ENCODE measurements at regions not wholly inside any gene's neighbourhood (a gene's known extent, or its start where the extent isn't known, plus 50 kb on each side); places are given as distances from the start of the nearest gene placed in this dataset.
"Not testable (repeated sequence)": the region's sequence is repeated elsewhere in the genome, so short reads cannot be mapped to it uniquely, and the experiment has no call there.

DNA sequence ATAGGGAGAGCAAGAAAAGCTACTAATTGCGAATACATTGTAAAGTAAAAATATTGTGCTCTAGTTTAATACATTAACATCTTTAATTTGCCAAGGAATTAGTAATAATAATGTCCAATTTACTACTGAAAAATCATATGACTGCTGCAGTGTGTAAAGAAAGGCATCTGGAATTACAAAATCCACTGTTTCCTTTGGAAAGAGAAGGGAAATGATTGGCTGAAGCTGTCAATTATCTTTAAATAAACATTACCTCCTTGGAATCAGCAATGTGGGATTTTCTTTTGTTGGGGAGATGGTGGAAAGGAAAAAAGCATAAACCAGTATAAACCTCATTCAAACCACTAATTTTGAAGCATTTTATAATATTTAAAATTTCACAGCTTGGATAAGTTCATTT is 276.0 kb downstream of the MAP2K6 start:
- peaks cover 0 to 7% (median 0%) of the 10 kb centered on the region in 4 donors for H3K4me1 ChIP-seq
- DNase-seq, result no peak
- no peak overlapping the region for H3K4me3 ChIP-seq
- intact Hi-C loops (cut with DNase I), result no loop called here
- no peaks in the 10 kb centered on the region for H3K9me3 ChIP-seq
- H3K27ac ChIP-seq, result no peak overlapping the region
- TF ChIP-seq POLR2A (IDR thresholded peaks at IDR 0.05), result no peak
- TF ChIP-seq, protein P1, sequence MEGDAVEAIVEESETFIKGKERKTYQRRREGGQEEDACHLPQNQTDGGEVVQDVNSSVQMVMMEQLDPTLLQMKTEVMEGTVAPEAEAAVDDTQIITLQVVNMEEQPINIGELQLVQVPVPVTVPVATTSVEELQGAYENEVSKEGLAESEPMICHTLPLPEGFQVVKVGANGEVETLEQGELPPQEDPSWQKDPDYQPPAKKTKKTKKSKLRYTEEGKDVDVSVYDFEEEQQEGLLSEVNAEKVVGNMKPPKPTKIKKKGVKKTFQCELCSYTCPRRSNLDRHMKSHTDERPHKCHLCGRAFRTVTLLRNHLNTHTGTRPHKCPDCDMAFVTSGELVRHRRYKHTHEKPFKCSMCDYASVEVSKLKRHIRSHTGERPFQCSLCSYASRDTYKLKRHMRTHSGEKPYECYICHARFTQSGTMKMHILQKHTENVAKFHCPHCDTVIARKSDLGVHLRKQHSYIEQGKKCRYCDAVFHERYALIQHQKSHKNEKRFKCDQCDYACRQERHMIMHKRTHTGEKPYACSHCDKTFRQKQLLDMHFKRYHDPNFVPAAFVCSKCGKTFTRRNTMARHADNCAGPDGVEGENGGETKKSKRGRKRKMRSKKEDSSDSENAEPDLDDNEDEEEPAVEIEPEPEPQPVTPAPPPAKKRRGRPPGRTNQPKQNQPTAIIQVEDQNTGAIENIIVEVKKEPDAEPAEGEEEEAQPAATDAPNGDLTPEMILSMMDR (IDR thresholded peaks at IDR 0.05), result no peak
- H3K36me3 ChIP-seq, result no peaks in the 10 kb centered on the region
- H3K27me3 ChIP-seq, result no peaks in the 10 kb centered on the region
- WGBS (ENCODE audit: insufficient coverage, low coverage, low lambda C conversion rate, missing lambda C conversion rate), result 81% methylated on average over 1 of the region's 1 CpG
- ATAC-seq, result no peak

DNA sequence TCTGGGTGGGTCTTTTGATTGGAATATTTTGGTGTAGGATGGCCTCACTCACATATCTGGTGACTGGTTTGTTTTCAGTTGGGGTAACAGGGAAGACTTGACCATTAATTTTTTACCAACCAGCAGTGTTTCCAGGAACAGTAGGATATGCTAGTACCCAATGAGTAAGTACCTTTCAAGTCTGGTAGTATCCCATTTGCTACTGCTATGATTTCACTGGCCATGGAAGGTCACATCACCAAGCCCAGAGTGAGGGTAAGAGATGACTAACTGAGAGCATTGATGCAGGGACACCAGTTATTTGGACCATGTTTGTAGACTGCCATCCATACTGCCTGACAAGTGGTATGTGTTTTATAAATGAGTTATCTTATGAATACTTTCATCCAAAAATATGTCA is 277.7 kb downstream of the MAP2K6 start:
- Histone ChIP-seq H3K36me3 (no peaks in the 10 kb centered on the region), H3K4me1 (peaks cover 0 to 7% (median 0%) of the 10 kb centered on the region in 4 donors), H3K4me3 (no peak overlapping the region), H3K27me3 (no peaks in the 10 kb centered on the region), H3K27ac (no peak overlapping the region), H3K9me3 (no peaks in the 10 kb centered on the region)
- no peak for ATAC-seq
- intact Hi-C loops (cut with DNase I), result no loop called here
- TF ChIP-seq, protein P1 (IDR thresholded peaks at IDR 0.05), result no peak
- no peak for TF ChIP-seq POLR2A (IDR thresholded peaks at IDR 0.05)
- DNase-seq, result no peak

DNA sequence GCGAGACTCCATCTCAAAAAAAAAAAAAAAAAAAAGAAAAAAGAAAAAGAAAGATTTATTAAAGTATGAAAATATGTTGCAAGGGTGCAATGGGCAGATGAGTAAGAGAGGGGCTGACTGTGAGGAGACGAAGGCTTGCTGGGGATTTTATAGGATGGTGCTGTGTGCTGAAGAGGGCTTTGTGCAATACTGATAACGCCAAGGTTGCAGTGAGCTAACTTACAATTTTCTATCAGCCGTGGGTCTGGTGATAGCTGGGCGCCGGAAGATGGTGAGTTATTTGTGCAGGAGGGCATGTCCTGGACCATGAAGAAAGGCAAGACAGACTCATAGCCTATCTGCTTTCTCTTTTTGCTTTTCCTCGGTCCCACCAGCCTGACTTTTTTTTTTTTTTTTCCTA is 281.1 kb downstream of the MAP2K6 start:
- H3K27me3 ChIP-seq, result no peaks in the 10 kb centered on the region
- no peak for ATAC-seq
- no peaks in the 10 kb centered on the region for H3K9me3 ChIP-seq
- H3K36me3 ChIP-seq, result no peaks in the 10 kb centered on the region
- H3K4me3 ChIP-seq, result no peak overlapping the region
- 71% methylated on average over 7 of the region's 7 CpGs for WGBS (ENCODE audit: insufficient coverage, low coverage, low lambda C conversion rate, missing lambda C conversion rate)
- peaks cover 0 to 7% (median 0%) of the 10 kb centered on the region in 4 donors for H3K4me1 ChIP-seq
- no peak for TF ChIP-seq POLR2A (IDR thresholded peaks at IDR 0.05)
- no peak for DNase-seq
- intact Hi-C loops (cut with DNase I), result no loop called here
- H3K27ac ChIP-seq, result no peak overlapping the region

DNA sequence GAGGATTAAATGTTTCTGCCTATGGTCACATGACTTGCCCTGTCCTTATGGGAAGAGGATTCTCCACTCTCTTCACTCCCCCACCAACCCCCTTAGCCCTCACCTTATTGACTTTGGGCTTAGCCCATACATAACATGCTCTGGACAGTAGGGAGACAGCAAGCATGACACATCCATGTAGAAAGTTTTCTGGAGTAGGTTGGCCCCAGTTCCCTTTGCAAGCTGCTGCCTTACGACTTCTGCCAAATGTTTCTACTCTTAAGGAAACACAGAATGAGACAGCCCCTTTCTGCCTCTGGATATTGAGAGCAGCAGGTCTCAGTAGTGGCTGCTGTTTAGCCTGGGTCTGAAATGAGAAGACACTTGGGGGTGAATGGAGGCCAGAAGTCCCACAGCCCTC is 282.2 kb downstream of the MAP2K6 start:
- Histone ChIP-seq H3K27ac (no peak overlapping the region), H3K4me3 (no peak overlapping the region), H3K4me1 (peaks cover 0 to 7% (median 0%) of the 10 kb centered on the region in 4 donors), H3K9me3 (no peaks in the 10 kb centered on the region), H3K36me3 (no peaks in the 10 kb centered on the region), H3K27me3 (no peaks in the 10 kb centered on the region)
- DNase-seq, result no peak
- intact Hi-C loops (cut with DNase I), result no loop called here
- no peak for TF ChIP-seq POLR2A (IDR thresholded peaks at IDR 0.05)
- TF ChIP-seq, protein P1 (IDR thresholded peaks at IDR 0.05), result no peak
- 71% methylated on average over 1 of the region's 1 CpG for WGBS (ENCODE audit: insufficient coverage, low coverage, low lambda C conversion rate, missing lambda C conversion rate)
- ATAC-seq, result no peak

DNA sequence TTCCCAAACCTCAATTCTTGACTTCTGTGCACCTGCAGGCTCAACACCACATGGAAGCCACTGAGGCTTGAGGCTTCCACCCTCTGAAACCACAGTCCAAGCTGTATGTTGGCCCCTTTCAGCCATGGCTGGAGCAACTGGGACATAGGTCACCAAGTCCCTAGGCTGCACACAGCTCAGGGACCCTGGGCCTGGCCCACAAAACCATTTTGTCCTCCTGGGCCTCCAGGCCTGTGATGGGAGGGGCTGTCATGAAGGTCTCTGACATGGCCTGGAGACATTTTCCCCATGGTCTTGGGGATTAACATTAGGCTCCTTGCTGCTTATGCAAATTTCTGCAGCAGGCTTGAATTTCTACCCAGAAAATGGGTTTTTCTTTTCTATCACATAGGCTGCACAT is 283.9 kb downstream of the MAP2K6 start:
- H3K36me3 ChIP-seq; H3K4me1 ChIP-seq; H3K4me3 ChIP-seq; H3K27me3 ChIP-seq; H3K27ac ChIP-seq; intact Hi-C loops (cut with DNase I); ATAC-seq; H3K9me3 ChIP-seq; DNase-seq: not testable (repeated sequence)

DNA sequence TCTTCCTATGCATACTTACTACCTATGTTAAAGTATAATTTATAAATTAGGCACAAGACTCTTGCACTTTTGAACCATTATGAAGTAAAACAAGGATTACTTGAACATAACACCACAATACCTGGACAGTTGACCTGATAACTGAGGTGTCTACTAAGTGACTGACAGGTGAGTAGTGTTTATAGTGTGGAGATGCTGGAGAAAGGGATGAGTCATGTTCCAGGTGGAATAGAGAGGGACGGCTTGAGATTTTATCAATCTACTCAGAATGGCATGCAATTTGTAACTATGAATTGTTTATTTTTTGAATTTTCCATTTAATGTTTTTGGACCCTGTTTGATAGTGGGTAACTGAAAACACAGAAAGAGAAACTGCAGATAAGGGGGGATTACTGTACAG is 287.6 kb downstream of the MAP2K6 start:
- no peaks in the 10 kb centered on the region for H3K4me1 ChIP-seq
- no peak overlapping the region for H3K27ac ChIP-seq
- intact Hi-C loops (cut with DNase I), result no loop called here
- ATAC-seq (no peak), DNase-seq (no peak)
- no peak for TF ChIP-seq POLR2A (IDR thresholded peaks at IDR 0.05)
- TF ChIP-seq, protein P1 (IDR thresholded peaks at IDR 0.05), result no peak
- WGBS (ENCODE audit: insufficient coverage, low coverage, low lambda C conversion rate, missing lambda C conversion rate), result 75% methylated on average over 1 of the region's 1 CpG
- H3K27me3 ChIP-seq, result no peaks in the 10 kb centered on the region
- H3K36me3 ChIP-seq, result no peaks in the 10 kb centered on the region
- H3K9me3 ChIP-seq, result no peaks in the 10 kb centered on the region
- H3K4me3 ChIP-seq, result no peak overlapping the region
